ENCODE measurements at regions not wholly inside any gene's neighbourhood (a gene's known extent, or its start where the extent isn't known, plus 50 kb on each side); places are given as distances from the start of the nearest gene placed in this dataset.

- Mint-ChIP-seq H3K27ac (no peak overlapping the region), H3K4me3 (no peak overlapping the region), H3K36me3 (ENCODE audit: low read depth) (no peaks in the 10 kb centered on the region), H3K9me3 (no peaks in the 10 kb centered on the region), H3K27me3 (no peaks in the 10 kb centered on the region), H3K4me1 (ENCODE audit: low read depth) (peaks cover 4% of the 10 kb centered on the region)
- intact Hi-C loops (cut with micrococcal nuclease) = no loop called here
Observed at GRCh38 chr1:87165177-87165576, 163.5 kb upstream of the LMO4 start.

GRCh38 chr1:87167157-87167789, 161.4 kb upstream of the LMO4 start:
- Mint-ChIP-seq H3K4me3 (no peak overlapping the region), H3K4me1 (ENCODE audit: low read depth) (peaks cover 13% of the 10 kb centered on the region), H3K27ac (no peak overlapping the region), H3K36me3 (ENCODE audit: low read depth) (no peaks in the 10 kb centered on the region), H3K9me3 (no peaks in the 10 kb centered on the region), H3K27me3 (no peaks in the 10 kb centered on the region)
- intact Hi-C loops (cut with micrococcal nuclease) = no loop called here

DNA sequence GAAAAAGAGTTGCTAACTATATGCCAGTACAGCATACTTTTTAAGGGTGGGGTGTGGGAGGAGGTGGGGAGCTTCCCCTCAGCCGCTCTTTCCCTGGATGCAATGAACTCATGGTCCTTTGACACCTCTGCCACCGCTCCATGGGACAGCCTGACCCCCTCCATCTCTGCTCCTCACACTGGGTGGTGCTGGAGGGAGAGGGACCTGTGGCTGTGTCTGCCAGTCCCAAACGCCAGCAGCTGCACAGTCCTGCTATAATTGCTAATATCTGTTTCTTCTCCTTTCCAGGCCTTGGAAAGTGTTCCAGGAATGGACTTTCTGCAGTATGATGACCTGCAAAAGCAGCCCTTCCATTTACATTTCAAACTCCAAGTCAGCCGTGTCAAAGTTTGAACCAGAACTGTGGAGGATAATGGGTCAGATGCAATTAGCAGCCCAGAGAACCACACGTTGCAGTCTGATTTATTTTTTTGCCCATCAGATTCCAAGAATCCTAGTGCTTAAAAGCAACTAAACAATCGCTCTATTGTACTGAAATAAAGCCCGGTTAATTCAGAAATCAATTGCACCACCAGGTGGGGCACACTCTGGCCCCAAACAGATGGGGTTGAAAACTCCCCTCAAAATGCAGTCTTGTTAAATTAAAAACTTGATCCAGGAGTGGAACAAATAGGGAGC, 160.7 kb upstream of the LMO4 start:
- Mint-ChIP-seq H3K4me3 (no peak overlapping the region), H3K27ac (no peak overlapping the region), H3K36me3 (ENCODE audit: low read depth) (no peaks in the 10 kb centered on the region), H3K4me1 (ENCODE audit: low read depth) (peaks cover 13% of the 10 kb centered on the region), H3K27me3 (no peaks in the 10 kb centered on the region), H3K9me3 (no peaks in the 10 kb centered on the region)
- intact Hi-C loops (cut with micrococcal nuclease) = no loop called here

- Mint-ChIP-seq H3K36me3 (ENCODE audit: low read depth) (no peaks in the 10 kb centered on the region), H3K27me3 (no peaks in the 10 kb centered on the region), H3K4me3 (no peak overlapping the region), H3K4me1 (ENCODE audit: low read depth) (peaks cover 13% of the 10 kb centered on the region), H3K27ac (no peak overlapping the region), H3K9me3 (no peaks in the 10 kb centered on the region)
- intact Hi-C loops (cut with micrococcal nuclease) = no loop called here
Observed at GRCh38 chr1:87169263-87169910, 159.3 kb upstream of the LMO4 start.

GRCh38 chr1:87170157-87170556, 158.5 kb upstream of the LMO4 start:
- no peak overlapping the region for H3K27ac Mint-ChIP-seq
- H3K36me3 Mint-ChIP-seq (ENCODE audit: low read depth) = no peaks in the 10 kb centered on the region
- intact Hi-C loops (cut with micrococcal nuclease) = no loop called here
- peaks cover 13% of the 10 kb centered on the region for H3K4me1 Mint-ChIP-seq (ENCODE audit: low read depth)
- no peak overlapping the region for H3K4me3 Mint-ChIP-seq
- no peaks in the 10 kb centered on the region for H3K9me3 Mint-ChIP-seq
- no peaks in the 10 kb centered on the region for H3K27me3 Mint-ChIP-seq

GRCh38 chr1:87170931-87171598, 157.6 kb upstream of the LMO4 start:
- Mint-ChIP-seq H3K9me3 (no peaks in the 10 kb centered on the region), H3K27me3 (no peaks in the 10 kb centered on the region), H3K27ac (no peak overlapping the region), H3K36me3 (ENCODE audit: low read depth) (no peaks in the 10 kb centered on the region), H3K4me3 (no peak overlapping the region), H3K4me1 (ENCODE audit: low read depth) (peaks cover 17% of the 10 kb centered on the region)
- intact Hi-C loops (cut with micrococcal nuclease) = no loop called here

DNA sequence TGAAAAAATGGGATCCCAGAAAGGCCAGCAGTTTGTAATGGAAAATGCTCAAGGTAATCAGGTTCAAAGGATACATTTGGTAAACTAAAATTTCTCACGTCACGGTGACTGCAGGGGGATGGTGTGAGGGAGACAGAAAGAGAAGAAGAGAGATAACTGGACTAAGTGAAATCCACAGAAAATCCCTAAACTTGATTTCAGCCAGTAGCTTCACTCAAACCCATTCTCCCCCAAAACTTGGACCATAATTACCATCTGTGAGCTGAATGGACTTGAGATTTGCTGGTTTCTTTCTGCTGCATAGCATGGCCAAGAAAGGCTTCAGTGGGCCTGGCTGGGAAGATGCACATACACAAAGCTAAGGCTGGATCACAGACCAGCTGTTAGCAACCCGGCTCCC, 155.4 kb upstream of the LMO4 start:
- Mint-ChIP-seq H3K9me3 (no peaks in the 10 kb centered on the region), H3K4me1 (ENCODE audit: low read depth) (peaks cover 25% of the 10 kb centered on the region), H3K27ac (no peak overlapping the region), H3K36me3 (ENCODE audit: low read depth) (no peaks in the 10 kb centered on the region), H3K4me3 (no peak overlapping the region), H3K27me3 (peaks cover 3% of the 10 kb centered on the region)
- intact Hi-C loops (cut with micrococcal nuclease) = no loop called here

GRCh38 chr1:87174724-87175245, 153.9 kb upstream of the LMO4 start:
- Mint-ChIP-seq H3K27me3 (peaks cover 7% of the 10 kb centered on the region), H3K4me3 (no peak overlapping the region), H3K9me3 (no peaks in the 10 kb centered on the region), H3K36me3 (ENCODE audit: low read depth) (no peaks in the 10 kb centered on the region), H3K4me1 (ENCODE audit: low read depth) (peaks cover 36% of the 10 kb centered on the region), H3K27ac (no peak overlapping the region)
- intact Hi-C loops (cut with micrococcal nuclease) = no loop called here

GRCh38 chr1:87176087-87176486, 152.6 kb upstream of the LMO4 start:
- H3K4me1 Mint-ChIP-seq (ENCODE audit: low read depth) = peaks cover 36% of the 10 kb centered on the region
- no peaks in the 10 kb centered on the region for H3K9me3 Mint-ChIP-seq
- no peak overlapping the region for H3K4me3 Mint-ChIP-seq
- H3K27ac Mint-ChIP-seq = no peak overlapping the region
- no peaks in the 10 kb centered on the region for H3K36me3 Mint-ChIP-seq (ENCODE audit: low read depth)
- intact Hi-C loops (cut with micrococcal nuclease) = no loop called here
- peaks cover 7% of the 10 kb centered on the region for H3K27me3 Mint-ChIP-seq

- intact Hi-C loops (cut with micrococcal nuclease) = no loop called here
- Mint-ChIP-seq H3K27me3 (peaks cover 7% of the 10 kb centered on the region), H3K4me3 (no peak overlapping the region), H3K9me3 (no peaks in the 10 kb centered on the region), H3K36me3 (ENCODE audit: low read depth) (no peaks in the 10 kb centered on the region), H3K4me1 (ENCODE audit: low read depth) (peaks cover 32% of the 10 kb centered on the region), H3K27ac (no peak overlapping the region)
Observed at GRCh38 chr1:87176514-87176913, 152.2 kb upstream of the LMO4 start.

GRCh38 chr1:87178441-87178840, 150.2 kb upstream of the LMO4 start:
- Mint-ChIP-seq H3K36me3 (ENCODE audit: low read depth) (no peaks in the 10 kb centered on the region), H3K4me1 (ENCODE audit: low read depth) (peaks cover 32% of the 10 kb centered on the region), H3K4me3 (no peak overlapping the region), H3K27ac (no peak overlapping the region), H3K9me3 (no peaks in the 10 kb centered on the region), H3K27me3 (peaks cover 7% of the 10 kb centered on the region)
- intact Hi-C loops (cut with micrococcal nuclease) = no loop called here

GRCh38 chr1:87179076-87179810, 149.4 kb upstream of the LMO4 start:
- Mint-ChIP-seq H3K27ac (no peak overlapping the region), H3K36me3 (ENCODE audit: low read depth) (no peaks in the 10 kb centered on the region), H3K9me3 (no peaks in the 10 kb centered on the region), H3K4me3 (no peak overlapping the region), H3K27me3 (peaks cover 7% of the 10 kb centered on the region), H3K4me1 (ENCODE audit: low read depth) (peaks cover 32% of the 10 kb centered on the region)
- intact Hi-C loops (cut with micrococcal nuclease) = no loop called here

- Mint-ChIP-seq H3K4me1 (ENCODE audit: low read depth) (peaks cover 32% of the 10 kb centered on the region), H3K4me3 (no peak overlapping the region), H3K36me3 (ENCODE audit: low read depth) (no peaks in the 10 kb centered on the region), H3K27ac (no peak overlapping the region), H3K9me3 (no peaks in the 10 kb centered on the region), H3K27me3 (peaks cover 7% of the 10 kb centered on the region)
- intact Hi-C loops (cut with micrococcal nuclease) = no loop called here
Observed at GRCh38 chr1:87179851-87180519, 148.7 kb upstream of the LMO4 start.
